ENCODE measurements at regions not wholly inside any gene's neighbourhood (a gene's known extent, or its start where the extent isn't known, plus 50 kb on each side); places are given as distances from the start of the nearest gene placed in this dataset.

DNA sequence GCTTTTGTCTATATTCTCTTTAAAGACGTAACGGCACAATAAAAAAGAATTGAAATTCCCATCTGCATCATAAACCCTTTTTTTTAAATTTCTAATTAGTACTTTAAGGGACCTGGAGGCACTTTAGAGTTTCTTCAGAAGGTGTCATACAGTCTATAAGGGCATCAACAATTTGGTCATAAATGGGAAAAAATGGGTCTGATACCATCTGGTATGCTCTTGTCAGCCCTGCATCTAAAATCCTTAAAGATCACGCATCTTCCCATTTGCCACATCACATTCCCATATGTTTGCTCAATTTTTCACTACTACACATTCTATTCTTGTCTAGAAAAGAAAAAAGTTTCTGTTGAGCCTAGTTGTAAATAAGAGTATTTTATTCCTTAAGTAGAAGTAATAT lies 53.8 kb downstream of the COX7C start:
- TF ChIP-seq, protein P1, sequence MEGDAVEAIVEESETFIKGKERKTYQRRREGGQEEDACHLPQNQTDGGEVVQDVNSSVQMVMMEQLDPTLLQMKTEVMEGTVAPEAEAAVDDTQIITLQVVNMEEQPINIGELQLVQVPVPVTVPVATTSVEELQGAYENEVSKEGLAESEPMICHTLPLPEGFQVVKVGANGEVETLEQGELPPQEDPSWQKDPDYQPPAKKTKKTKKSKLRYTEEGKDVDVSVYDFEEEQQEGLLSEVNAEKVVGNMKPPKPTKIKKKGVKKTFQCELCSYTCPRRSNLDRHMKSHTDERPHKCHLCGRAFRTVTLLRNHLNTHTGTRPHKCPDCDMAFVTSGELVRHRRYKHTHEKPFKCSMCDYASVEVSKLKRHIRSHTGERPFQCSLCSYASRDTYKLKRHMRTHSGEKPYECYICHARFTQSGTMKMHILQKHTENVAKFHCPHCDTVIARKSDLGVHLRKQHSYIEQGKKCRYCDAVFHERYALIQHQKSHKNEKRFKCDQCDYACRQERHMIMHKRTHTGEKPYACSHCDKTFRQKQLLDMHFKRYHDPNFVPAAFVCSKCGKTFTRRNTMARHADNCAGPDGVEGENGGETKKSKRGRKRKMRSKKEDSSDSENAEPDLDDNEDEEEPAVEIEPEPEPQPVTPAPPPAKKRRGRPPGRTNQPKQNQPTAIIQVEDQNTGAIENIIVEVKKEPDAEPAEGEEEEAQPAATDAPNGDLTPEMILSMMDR (IDR thresholded peaks at IDR 0.05): no peak
- TF ChIP-seq, protein P2, sequence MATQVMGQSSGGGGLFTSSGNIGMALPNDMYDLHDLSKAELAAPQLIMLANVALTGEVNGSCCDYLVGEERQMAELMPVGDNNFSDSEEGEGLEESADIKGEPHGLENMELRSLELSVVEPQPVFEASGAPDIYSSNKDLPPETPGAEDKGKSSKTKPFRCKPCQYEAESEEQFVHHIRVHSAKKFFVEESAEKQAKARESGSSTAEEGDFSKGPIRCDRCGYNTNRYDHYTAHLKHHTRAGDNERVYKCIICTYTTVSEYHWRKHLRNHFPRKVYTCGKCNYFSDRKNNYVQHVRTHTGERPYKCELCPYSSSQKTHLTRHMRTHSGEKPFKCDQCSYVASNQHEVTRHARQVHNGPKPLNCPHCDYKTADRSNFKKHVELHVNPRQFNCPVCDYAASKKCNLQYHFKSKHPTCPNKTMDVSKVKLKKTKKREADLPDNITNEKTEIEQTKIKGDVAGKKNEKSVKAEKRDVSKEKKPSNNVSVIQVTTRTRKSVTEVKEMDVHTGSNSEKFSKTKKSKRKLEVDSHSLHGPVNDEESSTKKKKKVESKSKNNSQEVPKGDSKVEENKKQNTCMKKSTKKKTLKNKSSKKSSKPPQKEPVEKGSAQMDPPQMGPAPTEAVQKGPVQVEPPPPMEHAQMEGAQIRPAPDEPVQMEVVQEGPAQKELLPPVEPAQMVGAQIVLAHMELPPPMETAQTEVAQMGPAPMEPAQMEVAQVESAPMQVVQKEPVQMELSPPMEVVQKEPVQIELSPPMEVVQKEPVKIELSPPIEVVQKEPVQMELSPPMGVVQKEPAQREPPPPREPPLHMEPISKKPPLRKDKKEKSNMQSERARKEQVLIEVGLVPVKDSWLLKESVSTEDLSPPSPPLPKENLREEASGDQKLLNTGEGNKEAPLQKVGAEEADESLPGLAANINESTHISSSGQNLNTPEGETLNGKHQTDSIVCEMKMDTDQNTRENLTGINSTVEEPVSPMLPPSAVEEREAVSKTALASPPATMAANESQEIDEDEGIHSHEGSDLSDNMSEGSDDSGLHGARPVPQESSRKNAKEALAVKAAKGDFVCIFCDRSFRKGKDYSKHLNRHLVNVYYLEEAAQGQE (IDR thresholded peaks at IDR 0.05; ENCODE audit: insufficient read depth in 1 of 2, low read depth in 2 of 2, low read length in 1 of 2): no peak
- TF ChIP-seq POLR2AphosphoS5 (IDR thresholded peaks at IDR 0.05; ENCODE audit: low read depth, low read length) (no peak), TCF7L2 (IDR thresholded peaks at IDR 0.05; ENCODE audit: low read depth, low read length) (no peak), SIN3A (IDR thresholded peaks at IDR 0.05; ENCODE audit: borderline replicate concordance, insufficient read depth, low read depth, low read length) (no peak)
